Colonic mucosa (tissue), 4 donors: ENCODE measurements at regions not wholly inside any gene's neighbourhood (a gene's known extent, or its start where the extent isn't known, plus 50 kb on each side); places are given as distances from the start of the nearest gene placed in this dataset.
"Not testable (repeated sequence)": the region's sequence is repeated elsewhere in the genome, so short reads cannot be mapped to it uniquely, and the experiment has no call there.

Experiments used
- DNase-seq: peaks from one replicate; pipeline ENCODE4 v3.0.0-alpha.2; 2020
- H3K27ac ChIP-seq: fragments of 200-600 bp; one replicate; pipeline ENCODE4 v1.8.0; 2021
- H3K27me3 ChIP-seq: fragments of 200-600 bp; one replicate; pipeline ENCODE4 v1.8.0; 2021
- H3K36me3 ChIP-seq: fragments of 200-600 bp; one replicate; pipeline ENCODE4 v1.8.0; 2021
- H3K4me1 ChIP-seq: fragments of 200-600 bp; one replicate; pipeline ENCODE4 v1.8.0; 2021; ENCODE audit warnings: mild to moderate bottlenecking
- H3K4me3 ChIP-seq: fragments of 200-600 bp; one replicate; pipeline ENCODE4 v1.8.0; 2021
- H3K9ac ChIP-seq, 2 donors: one replicate each; pipeline ENCODE4 v1.7.0; 2013; ENCODE audit warnings: control low read depth in 2 of 2, low read depth in 2 of 2, low read length in 2 of 2
- H3K9me3 ChIP-seq: fragments of 200-600 bp; one replicate; pipeline ENCODE4 v1.8.0; 2021
- intact Hi-C: fragments of 100-400 bp; cut with DNase I; formaldehyde crosslinking; loops from one replicate; pipeline ENCODE4 v1.14.1; 2022
- TF ChIP-seq, protein P1 (sequence below): fragments of 200-600 bp; IDR thresholded peaks from one replicate; pipeline ENCODE4 v1.8.0; 2022; ENCODE audit warnings: antibody characterized with exemption, mild to moderate bottlenecking
- donor health status: healthy.
- donor health status: DM: no; HTN: no; CAD: no.
- donor health status: DM: no; HTN: no; CAD: no.

DNA sequence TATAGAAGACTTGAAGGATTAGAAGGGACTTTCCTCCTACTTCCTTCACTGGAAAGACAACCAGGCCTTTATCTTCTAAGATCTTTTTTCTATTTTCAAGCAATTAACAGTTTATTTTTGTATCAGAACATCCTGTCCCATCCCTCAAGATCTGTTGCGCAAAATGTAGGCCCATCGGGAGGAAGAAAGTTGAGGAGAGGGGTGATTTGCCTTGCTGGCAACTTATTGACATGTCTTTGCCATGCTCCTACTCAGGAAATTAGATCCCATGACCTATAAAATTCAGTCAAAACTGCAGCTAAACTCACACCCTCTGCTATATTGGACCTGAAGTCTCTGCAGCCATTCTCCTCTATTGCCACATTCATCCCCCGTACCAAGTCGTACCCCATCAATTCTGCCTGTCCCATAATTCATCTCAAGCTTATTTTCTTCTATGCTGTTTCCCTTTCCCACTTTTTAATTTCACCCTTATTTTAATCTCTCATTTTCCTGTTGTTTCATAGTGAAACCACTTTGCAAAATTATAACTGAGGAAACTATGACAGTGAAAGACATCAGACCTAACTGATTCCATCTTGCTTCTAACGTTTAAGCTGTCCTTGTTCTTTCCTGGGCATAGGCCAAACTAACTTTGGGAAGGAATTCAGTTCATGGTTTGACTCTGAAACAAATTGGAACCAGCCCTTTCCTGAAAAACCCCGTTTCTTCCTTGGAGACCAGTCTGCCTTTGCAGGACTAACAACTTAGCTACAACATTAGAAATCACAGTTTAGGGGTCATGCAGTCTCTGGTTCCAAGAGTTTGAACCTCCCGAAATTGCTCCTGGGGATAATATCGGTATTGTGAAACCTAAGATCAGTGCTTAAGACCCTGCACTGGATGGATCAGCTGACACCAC, 195.7 kb upstream of the PTBP2 start:
- H3K9ac ChIP-seq = no peak overlapping the region
- no peak for DNase-seq
- no peaks in the 10 kb centered on the region for H3K36me3 ChIP-seq
- H3K9me3 ChIP-seq = no peaks in the 10 kb centered on the region
- no peak overlapping the region for H3K4me3 ChIP-seq
- H3K27ac ChIP-seq = no peak overlapping the region
- no peaks in the 10 kb centered on the region for H3K27me3 ChIP-seq
- intact Hi-C loops = no loop called here
- no peaks in the 10 kb centered on the region for H3K4me1 ChIP-seq
- TF ChIP-seq, protein P1, sequence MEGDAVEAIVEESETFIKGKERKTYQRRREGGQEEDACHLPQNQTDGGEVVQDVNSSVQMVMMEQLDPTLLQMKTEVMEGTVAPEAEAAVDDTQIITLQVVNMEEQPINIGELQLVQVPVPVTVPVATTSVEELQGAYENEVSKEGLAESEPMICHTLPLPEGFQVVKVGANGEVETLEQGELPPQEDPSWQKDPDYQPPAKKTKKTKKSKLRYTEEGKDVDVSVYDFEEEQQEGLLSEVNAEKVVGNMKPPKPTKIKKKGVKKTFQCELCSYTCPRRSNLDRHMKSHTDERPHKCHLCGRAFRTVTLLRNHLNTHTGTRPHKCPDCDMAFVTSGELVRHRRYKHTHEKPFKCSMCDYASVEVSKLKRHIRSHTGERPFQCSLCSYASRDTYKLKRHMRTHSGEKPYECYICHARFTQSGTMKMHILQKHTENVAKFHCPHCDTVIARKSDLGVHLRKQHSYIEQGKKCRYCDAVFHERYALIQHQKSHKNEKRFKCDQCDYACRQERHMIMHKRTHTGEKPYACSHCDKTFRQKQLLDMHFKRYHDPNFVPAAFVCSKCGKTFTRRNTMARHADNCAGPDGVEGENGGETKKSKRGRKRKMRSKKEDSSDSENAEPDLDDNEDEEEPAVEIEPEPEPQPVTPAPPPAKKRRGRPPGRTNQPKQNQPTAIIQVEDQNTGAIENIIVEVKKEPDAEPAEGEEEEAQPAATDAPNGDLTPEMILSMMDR = no peak

DNA sequence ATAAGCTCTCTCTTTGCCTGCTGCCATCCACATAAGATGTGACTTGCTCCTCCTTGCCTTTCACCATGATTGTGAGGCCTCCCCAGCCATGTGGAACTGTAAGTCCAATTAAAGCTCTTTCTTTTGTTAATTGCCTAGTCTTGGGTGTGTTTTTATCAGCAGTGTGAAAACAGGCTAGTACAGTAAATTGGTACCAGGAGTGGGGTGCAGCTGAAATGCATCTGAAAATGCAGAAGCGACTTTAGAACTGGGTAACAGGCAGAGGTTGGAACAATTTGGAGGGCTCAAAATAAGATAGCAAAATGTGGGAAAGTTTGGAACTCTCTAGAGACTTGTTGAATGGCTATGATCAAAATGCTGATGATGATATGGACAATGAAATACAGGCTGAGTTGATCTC, 192.9 kb upstream of the PTBP2 start:
- intact Hi-C loops, H3K36me3 ChIP-seq, H3K4me1 ChIP-seq, H3K9ac ChIP-seq, H3K27ac ChIP-seq, H3K4me3 ChIP-seq, DNase-seq, H3K27me3 ChIP-seq, H3K9me3 ChIP-seq: not testable (repeated sequence)

DNA sequence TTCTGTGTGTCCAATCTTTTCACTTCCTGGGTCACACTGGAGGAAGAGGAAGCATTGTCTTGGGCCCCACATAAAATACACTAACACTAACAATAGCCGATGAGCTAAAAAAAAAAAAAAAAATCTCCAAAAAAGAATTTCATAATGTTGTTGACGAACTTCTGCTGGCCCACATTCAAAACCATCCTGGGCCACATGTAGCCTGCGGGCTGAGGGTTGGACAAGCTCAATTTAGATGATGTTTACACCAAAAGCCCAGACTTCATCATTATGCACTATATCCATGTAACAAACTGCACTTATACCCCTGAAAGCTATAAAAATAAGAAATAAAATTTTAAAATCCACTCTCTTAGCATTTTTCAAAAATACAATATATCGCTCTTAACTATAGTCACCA, 187.8 kb upstream of the PTBP2 start:
- intact Hi-C loops = no loop called here

DNA sequence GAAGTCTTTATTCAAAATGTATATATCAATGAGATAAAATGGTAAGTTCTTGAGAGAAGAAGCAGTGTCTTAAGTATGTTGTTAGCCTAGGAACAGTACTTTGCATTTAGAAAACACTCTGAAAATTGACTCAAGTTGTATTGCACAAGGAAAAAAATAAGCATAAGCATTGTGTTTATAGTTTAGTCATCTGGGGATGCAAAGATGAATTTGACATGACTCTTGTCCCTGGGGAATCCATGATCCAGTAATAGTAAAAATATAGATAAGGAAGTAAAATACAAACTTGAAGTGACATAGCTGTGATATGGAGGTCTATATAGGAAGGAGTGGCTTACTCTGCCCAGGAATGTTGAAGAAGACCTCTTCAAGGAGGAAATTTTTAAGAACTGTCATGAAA, 185.0 kb upstream of the PTBP2 start:
- H3K9me3 ChIP-seq = no peaks in the 10 kb centered on the region
- TF ChIP-seq, protein P1 = no peak
- H3K4me1 ChIP-seq = no peaks in the 10 kb centered on the region
- no peak overlapping the region for H3K4me3 ChIP-seq
- intact Hi-C loops = no loop called here
- no peak overlapping the region for H3K9ac ChIP-seq
- DNase-seq = no peak
- no peaks in the 10 kb centered on the region for H3K36me3 ChIP-seq
- H3K27me3 ChIP-seq = no peaks in the 10 kb centered on the region
- no peak overlapping the region for H3K27ac ChIP-seq

More for the DNA sequence above, 187.8 kb upstream of the PTBP2 start:
- no peaks in the 10 kb centered on the region for H3K27me3 ChIP-seq
- no peak overlapping the region for H3K4me3 ChIP-seq
- no peak overlapping the region for H3K9ac ChIP-seq
- no peak for DNase-seq
- H3K36me3 ChIP-seq = no peaks in the 10 kb centered on the region
- H3K4me1 ChIP-seq = no peaks in the 10 kb centered on the region
- no peak overlapping the region for H3K27ac ChIP-seq
- no peaks in the 10 kb centered on the region for H3K9me3 ChIP-seq
- TF ChIP-seq, protein P1 = no peak

DNA sequence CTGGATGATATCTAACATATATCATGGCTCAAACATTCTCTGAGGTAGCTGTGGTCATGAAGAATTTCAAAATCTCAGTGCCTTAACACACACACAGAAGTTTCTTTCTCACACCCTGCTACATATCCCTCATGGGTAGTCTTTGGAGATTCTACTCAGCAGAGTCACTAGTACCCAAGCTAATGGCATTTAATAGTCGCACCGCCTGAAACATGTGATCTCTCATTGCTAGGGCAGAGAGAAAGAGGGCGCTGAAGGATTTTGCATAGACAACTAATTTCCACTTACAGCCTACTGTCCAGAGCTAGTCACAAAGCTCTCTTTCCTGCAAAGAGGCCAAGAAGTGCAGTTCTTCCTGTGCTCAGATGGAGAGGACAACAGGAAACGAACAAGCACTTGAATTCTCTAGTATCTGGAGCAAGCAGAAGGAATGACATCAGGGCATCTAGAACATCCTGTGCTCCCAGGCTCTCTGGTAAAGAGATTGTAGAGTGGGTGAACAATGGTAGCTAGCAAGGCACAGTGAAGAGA, 183.4 kb upstream of the PTBP2 start:
- H3K27me3 ChIP-seq = no peaks in the 10 kb centered on the region
- DNase-seq = no peak
- no peaks in the 10 kb centered on the region for H3K36me3 ChIP-seq
- intact Hi-C loops = no loop called here
- H3K9me3 ChIP-seq = no peaks in the 10 kb centered on the region
- H3K4me3 ChIP-seq = no peak overlapping the region
- TF ChIP-seq, protein P1 = no peak
- no peaks in the 10 kb centered on the region for H3K4me1 ChIP-seq
- H3K27ac ChIP-seq = no peak overlapping the region
- no peak overlapping the region for H3K9ac ChIP-seq

- intact Hi-C loops = no loop called here
- Histone ChIP-seq H3K27me3 (no peaks in the 10 kb centered on the region), H3K27ac (no peak overlapping the region), H3K36me3 (no peaks in the 10 kb centered on the region), H3K9me3 (no peaks in the 10 kb centered on the region), H3K9ac (no peak overlapping the region), H3K4me3 (no peak overlapping the region), H3K4me1 (no peaks in the 10 kb centered on the region)
- TF ChIP-seq, protein P1 = no peak
- DNase-seq = peak; percentile 35
Measured at GRCh38 chr1:96538883-96539282, 182.7 kb upstream of the PTBP2 start.
